ENCODE measurements at regions not wholly inside any gene's neighbourhood (a gene's known extent, or its start where the extent isn't known, plus 50 kb on each side); places are given as distances from the start of the nearest gene placed in this dataset.
"Not testable (repeated sequence)": the region's sequence is repeated elsewhere in the genome, so short reads cannot be mapped to it uniquely, and the experiment has no call there.

GRCh38 chr9:81058782-81059181 lies 630.6 kb downstream of the TLE1 start:
- DNase-seq: no peak

- no peak for DNase-seq
Measured at GRCh38 chr9:81053298-81054025, 635.9 kb downstream of the TLE1 start.

GRCh38 chr9:81052846-81053245 lies 636.5 kb downstream of the TLE1 start:
- no peak for DNase-seq

GRCh38 chr9:81047280-81047679 lies 642.1 kb downstream of the TLE1 start:
- DNase-seq: no peak

GRCh38 chr9:81045658-81046057 lies 643.7 kb downstream of the TLE1 start:
- no peak for DNase-seq

- DNase-seq: no peak
Measured at GRCh38 chr9:81037889-81038288, 651.5 kb downstream of the TLE1 start.

- DNase-seq: no peak
Measured at GRCh38 chr9:81035601-81036000, 653.7 kb downstream of the TLE1 start.

- no peak for DNase-seq
Measured at GRCh38 chr9:81035171-81035570, 654.2 kb downstream of the TLE1 start.

GRCh38 chr9:81032831-81033230 lies 656.5 kb downstream of the TLE1 start:
- no peak for DNase-seq

GRCh38 chr9:81032030-81032572 lies 657.2 kb downstream of the TLE1 start:
- DNase-seq: no peak

- DNase-seq: no peak
Measured at GRCh38 chr9:81031422-81032029, 657.8 kb downstream of the TLE1 start.

- no peak for DNase-seq
Measured at GRCh38 chr9:81030027-81030426, 659.3 kb downstream of the TLE1 start.

- DNase-seq: no peak
Measured at GRCh38 chr9:81028504-81028903, 660.8 kb downstream of the TLE1 start.

GRCh38 chr9:81022177-81022576 lies 667.2 kb downstream of the TLE1 start:
- DNase-seq: no peak

GRCh38 chr9:81014945-81015344 lies 674.4 kb downstream of the TLE1 start:
- not testable (repeated sequence) for DNase-seq

- not testable (repeated sequence) for DNase-seq
Measured at GRCh38 chr9:81013191-81013590, 676.2 kb downstream of the TLE1 start.

GRCh38 chr9:81002906-81003305 lies 686.4 kb downstream of the TLE1 start:
- DNase-seq: no peak

GRCh38 chr9:81002242-81002641 lies 687.1 kb downstream of the TLE1 start:
- no peak for DNase-seq

GRCh38 chr9:80995759-80996158 lies 693.6 kb downstream of the TLE1 start:
- DNase-seq: no peak

- DNase-seq: no peak
Measured at GRCh38 chr9:80994892-80995291, 694.5 kb downstream of the TLE1 start.

- not testable (repeated sequence) for DNase-seq
Measured at GRCh38 chr9:80985595-80985994, 703.8 kb downstream of the TLE1 start.

- no peak for DNase-seq
Measured at GRCh38 chr9:80976403-80976802, 712.9 kb downstream of the TLE1 start.

- not testable (repeated sequence) for DNase-seq
Measured at GRCh38 chr9:80970377-80970776, 719.0 kb downstream of the TLE1 start.

GRCh38 chr9:80968611-80969010 lies 720.7 kb downstream of the TLE1 start:
- DNase-seq: no peak

- DNase-seq: no peak
Measured at GRCh38 chr9:80964914-80965313, 724.4 kb downstream of the TLE1 start.

Measured in activated effector memory CD4-positive, alpha-beta T cell treated with anti-CD3 and anti-CD28 coated beads, Interleukin-2, amount 50 U/mL, for 16 hours (primary cell).